ENCODE measurements at regions not wholly inside any gene's neighbourhood (a gene's known extent, or its start where the extent isn't known, plus 50 kb on each side); places are given as distances from the start of the nearest gene placed in this dataset.

GRCh38 chr18:8474661-8475060 is 134.6 kb upstream of the RAB12 start:
- no peak for DNase-seq (ENCODE audit: insufficient read length, low spot score)
- no peak for FAIRE-seq
- TF ChIP-seq SPI1 (IDR thresholded peaks at IDR 0.05; ENCODE audit: low read depth, low read length): no peak
- no peak for TF ChIP-seq POLR2A (IDR thresholded peaks at IDR 0.05; ENCODE audit: low read depth, low read length)
- no peak for TF ChIP-seq POLR2AphosphoS5 (IDR thresholded peaks at IDR 0.05; ENCODE audit: low read depth, low read length)
- no peak for TF ChIP-seq POU2F2 (IDR thresholded peaks at IDR 0.05; ENCODE audit: low read depth, low read length)
- no peak for TF ChIP-seq TAF1 (IDR thresholded peaks at IDR 0.05; ENCODE audit: low read depth, low read length)

- DNase-seq (ENCODE audit: insufficient read length, low spot score): no peak
- no peak for FAIRE-seq
- TF ChIP-seq POLR2A (IDR thresholded peaks at IDR 0.05; ENCODE audit: low read depth, low read length): no peak
- no peak for TF ChIP-seq TAF1 (IDR thresholded peaks at IDR 0.05; ENCODE audit: low read depth, low read length)
- TF ChIP-seq PAX5 (IDR thresholded peaks at IDR 0.05; ENCODE audit: insufficient read depth, low read length, severe bottlenecking): no peak
- TF ChIP-seq POU2F2 (IDR thresholded peaks at IDR 0.05; ENCODE audit: low read depth, low read length): no peak
- no peak for TF ChIP-seq POLR2AphosphoS5 (IDR thresholded peaks at IDR 0.05; ENCODE audit: low read depth, low read length)
- TF ChIP-seq SPI1 (IDR thresholded peaks at IDR 0.05; ENCODE audit: low read depth, low read length): no peak
These were observed 131.6 kb upstream of the RAB12 start for GRCh38 chr18:8477615-8478014.

GRCh38 chr18:8478166-8478967 is 130.9 kb upstream of the RAB12 start:
- FAIRE-seq: peak; percentile 96
- peak; percentile 75 for DNase-seq (ENCODE audit: insufficient read length, low spot score)

GRCh38 chr18:8478968-8479370 is 130.3 kb upstream of the RAB12 start:
- TF ChIP-seq PAX5 (IDR thresholded peaks at IDR 0.05; ENCODE audit: insufficient read depth, low read length, severe bottlenecking) (no peak), POU2F2 (IDR thresholded peaks at IDR 0.05; ENCODE audit: low read depth, low read length) (no peak), POLR2A (IDR thresholded peaks at IDR 0.05; ENCODE audit: low read depth, low read length) (no peak), POLR2AphosphoS5 (IDR thresholded peaks at IDR 0.05; ENCODE audit: low read depth, low read length) (no peak)
- FAIRE-seq (no peak), DNase-seq (ENCODE audit: insufficient read length, low spot score) (no peak)

More at GRCh38 chr18:8478166-8478967, 130.9 kb upstream of the RAB12 start:
- TF ChIP-seq SPI1 (IDR thresholded peaks at IDR 0.05; ENCODE audit: low read depth, low read length) (no peak), POU2F2 (IDR thresholded peaks at IDR 0.05; ENCODE audit: low read depth, low read length) (no peak), POLR2A (IDR thresholded peaks at IDR 0.05; ENCODE audit: low read depth, low read length) (no peak), PAX5 (IDR thresholded peaks at IDR 0.05; ENCODE audit: insufficient read depth, low read length, severe bottlenecking) (no peak), POLR2AphosphoS5 (IDR thresholded peaks at IDR 0.05; ENCODE audit: low read depth, low read length) (no peak), TAF1 (IDR thresholded peaks at IDR 0.05; ENCODE audit: low read depth, low read length) (no peak)

- no peak for DNase-seq (ENCODE audit: insufficient read length, low spot score)
- no peak for FAIRE-seq
- TF ChIP-seq POLR2A (IDR thresholded peaks at IDR 0.05; ENCODE audit: low read depth, low read length) (no peak), POU2F2 (IDR thresholded peaks at IDR 0.05; ENCODE audit: low read depth, low read length) (no peak), PAX5 (IDR thresholded peaks at IDR 0.05; ENCODE audit: insufficient read depth, low read length, severe bottlenecking) (no peak), SPI1 (IDR thresholded peaks at IDR 0.05; ENCODE audit: low read depth, low read length) (no peak), POLR2AphosphoS5 (IDR thresholded peaks at IDR 0.05; ENCODE audit: low read depth, low read length) (no peak)
These were observed 129.4 kb upstream of the RAB12 start for GRCh38 chr18:8479789-8480188.

GRCh38 chr18:8480506-8481328 is 128.5 kb upstream of the RAB12 start:
- DNase-seq (ENCODE audit: insufficient read length, low spot score) (no peak), FAIRE-seq (no peak)
- TF ChIP-seq POU2F2 (IDR thresholded peaks at IDR 0.05; ENCODE audit: low read depth, low read length) (no peak), SPI1 (IDR thresholded peaks at IDR 0.05; ENCODE audit: low read depth, low read length) (no peak), TAF1 (IDR thresholded peaks at IDR 0.05; ENCODE audit: low read depth, low read length) (no peak), POLR2A (IDR thresholded peaks at IDR 0.05; ENCODE audit: low read depth, low read length) (no peak), PAX5 (IDR thresholded peaks at IDR 0.05; ENCODE audit: insufficient read depth, low read length, severe bottlenecking) (no peak), POLR2AphosphoS5 (IDR thresholded peaks at IDR 0.05; ENCODE audit: low read depth, low read length) (no peak)

DNA sequence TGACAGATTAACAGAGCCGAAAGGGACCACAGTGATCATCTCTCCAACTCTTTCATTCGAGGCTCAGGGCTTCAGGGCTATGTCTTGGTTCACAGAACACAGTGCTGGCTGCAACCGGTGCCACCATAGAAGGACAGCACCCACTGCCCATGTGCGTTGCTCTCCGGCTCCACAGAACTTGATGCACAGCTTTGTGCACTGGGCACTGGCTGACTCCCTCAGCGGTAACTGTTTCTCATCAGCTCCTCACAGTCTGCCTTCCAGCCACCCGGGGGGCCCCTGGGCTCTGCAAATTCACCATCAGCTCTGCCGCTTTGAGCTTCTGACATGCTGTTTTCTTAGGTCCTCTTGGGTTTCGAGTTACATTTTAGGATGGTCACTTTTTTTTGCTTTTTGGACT is 124.3 kb upstream of the RAB12 start:
- no peak for TF ChIP-seq PAX5 (IDR thresholded peaks at IDR 0.05; ENCODE audit: insufficient read depth, low read length, severe bottlenecking)
- TF ChIP-seq POLR2AphosphoS5 (IDR thresholded peaks at IDR 0.05; ENCODE audit: low read depth, low read length): no peak
- TF ChIP-seq TAF1 (IDR thresholded peaks at IDR 0.05; ENCODE audit: low read depth, low read length): no peak
- TF ChIP-seq POLR2A (IDR thresholded peaks at IDR 0.05; ENCODE audit: low read depth, low read length): no peak
- TF ChIP-seq POU2F2 (IDR thresholded peaks at IDR 0.05; ENCODE audit: low read depth, low read length): no peak
- TF ChIP-seq SPI1 (IDR thresholded peaks at IDR 0.05; ENCODE audit: low read depth, low read length): no peak
- DNase-seq (ENCODE audit: insufficient read length, low spot score) (no peak), FAIRE-seq (no peak)

- FAIRE-seq: no peak
- TF ChIP-seq SPI1 (IDR thresholded peaks at IDR 0.05; ENCODE audit: low read depth, low read length) (no peak), POLR2AphosphoS5 (IDR thresholded peaks at IDR 0.05; ENCODE audit: low read depth, low read length) (no peak), POLR2A (IDR thresholded peaks at IDR 0.05; ENCODE audit: low read depth, low read length) (no peak), PAX5 (IDR thresholded peaks at IDR 0.05; ENCODE audit: insufficient read depth, low read length, severe bottlenecking) (no peak), POU2F2 (IDR thresholded peaks at IDR 0.05; ENCODE audit: low read depth, low read length) (no peak), TAF1 (IDR thresholded peaks at IDR 0.05; ENCODE audit: low read depth, low read length) (no peak)
- DNase-seq (ENCODE audit: insufficient read length, low spot score): no peak
These were observed 119.5 kb upstream of the RAB12 start for GRCh38 chr18:8489761-8490160.

- no peak for TF ChIP-seq TAF1 (IDR thresholded peaks at IDR 0.05; ENCODE audit: low read depth, low read length)
- no peak for TF ChIP-seq POLR2AphosphoS5 (IDR thresholded peaks at IDR 0.05; ENCODE audit: low read depth, low read length)
- TF ChIP-seq POU2F2 (IDR thresholded peaks at IDR 0.05; ENCODE audit: low read depth, low read length): no peak
- no peak for FAIRE-seq
- DNase-seq (ENCODE audit: insufficient read length, low spot score): no peak
These were observed 117.7 kb upstream of the RAB12 start for GRCh38 chr18:8491516-8491915.

All from GM12891 (cell line).